ENCODE measurements at regions not wholly inside any gene's neighbourhood (a gene's known extent, or its start where the extent isn't known, plus 50 kb on each side); places are given as distances from the start of the nearest gene placed in this dataset.

- Histone ChIP-seq H3K4me3 (ENCODE audit: insufficient read depth, low read length, poor library complexity, severe bottlenecking) (peak overlapping the region; percentile 10), H3K79me2 (ENCODE audit: insufficient read depth, low read length) (no peaks in the 10 kb centered on the region), H3K4me2 (ENCODE audit: low read depth, low read length, poor library complexity, severe bottlenecking) (peak overlapping the region; percentile 45), H3K27me3 (ENCODE audit: low read length) (no peaks in the 10 kb centered on the region), H3K9ac (ENCODE audit: low read length) (peak overlapping the region; percentile 8; the same call in 1 of the 2 replicates), H3K36me3 (ENCODE audit: low read length) (no peaks in the 10 kb centered on the region), H4K20me1 (ENCODE audit: low read depth, low read length) (no peaks in the 10 kb centered on the region), H3F3A (ENCODE audit: insufficient read depth) (peaks cover 8% of the 10 kb centered on the region; the same call in 1 of the 2 replicates), H3K9me2 (replicated peaks; ENCODE audit: insufficient read depth, low read length) (no peaks in the 10 kb centered on the region), H3K9me3 (ENCODE audit: insufficient read depth, low read length) (no peaks in the 10 kb centered on the region), H3K27ac (ENCODE audit: low read depth, low read length) (peak overlapping the region; percentile 86), H2AFZ (ENCODE audit: low read depth, low read length, severe bottlenecking) (peak overlapping the region; percentile 21)
- TF ChIP-seq EZH2phosphoT487 (conservative IDR thresholded peaks at IDR 0.05; ENCODE audit: low read length): no peak
- TF ChIP-seq CTCF (IDR thresholded peaks at IDR 0.05; ENCODE audit: insufficient read depth, low read length, poor library complexity, severe bottlenecking): no peak
Observed at GRCh38 chr1:58391514-58391913, 155.0 kb downstream of the OMA1 start.

GRCh38 chr1:58391056-58391455, 155.5 kb downstream of the OMA1 start:
- H3K4me2 ChIP-seq (ENCODE audit: low read depth, low read length, poor library complexity, severe bottlenecking): peak overlapping the region; percentile 45
- H2AFZ ChIP-seq (ENCODE audit: low read depth, low read length, severe bottlenecking): no peak overlapping the region
- H3K79me2 ChIP-seq (ENCODE audit: insufficient read depth, low read length): no peaks in the 10 kb centered on the region
- no peaks in the 10 kb centered on the region for H3K27me3 ChIP-seq (ENCODE audit: low read length)
- H3K36me3 ChIP-seq (ENCODE audit: low read length): no peaks in the 10 kb centered on the region
- peaks cover 8% of the 10 kb centered on the region; the same call in 1 of the 2 replicates for H3F3A ChIP-seq (ENCODE audit: insufficient read depth)
- peak overlapping the region; percentile 8; the same call in 1 of the 2 replicates for H3K9ac ChIP-seq (ENCODE audit: low read length)
- peak overlapping the region; percentile 86 for H3K27ac ChIP-seq (ENCODE audit: low read depth, low read length)
- no peak for TF ChIP-seq CTCF (IDR thresholded peaks at IDR 0.05; ENCODE audit: insufficient read depth, low read length, poor library complexity, severe bottlenecking)
- TF ChIP-seq EZH2phosphoT487 (conservative IDR thresholded peaks at IDR 0.05; ENCODE audit: low read length): no peak
- no peaks in the 10 kb centered on the region for H3K9me3 ChIP-seq (ENCODE audit: insufficient read depth, low read length)
- H3K9me2 ChIP-seq (replicated peaks; ENCODE audit: insufficient read depth, low read length): no peaks in the 10 kb centered on the region
- H4K20me1 ChIP-seq (ENCODE audit: low read depth, low read length): no peaks in the 10 kb centered on the region
- no peak overlapping the region for H3K4me3 ChIP-seq (ENCODE audit: insufficient read depth, low read length, poor library complexity, severe bottlenecking)

GRCh38 chr1:58390091-58390490, 156.4 kb downstream of the OMA1 start:
- H3K9me2 ChIP-seq (replicated peaks; ENCODE audit: insufficient read depth, low read length): no peaks in the 10 kb centered on the region
- H4K20me1 ChIP-seq (ENCODE audit: low read depth, low read length): no peaks in the 10 kb centered on the region
- TF ChIP-seq EZH2phosphoT487 (conservative IDR thresholded peaks at IDR 0.05; ENCODE audit: low read length) (no peak), CTCF (IDR thresholded peaks at IDR 0.05; ENCODE audit: insufficient read depth, low read length, poor library complexity, severe bottlenecking) (no peak)
- no peaks in the 10 kb centered on the region for H3K79me2 ChIP-seq (ENCODE audit: insufficient read depth, low read length)
- H2AFZ ChIP-seq (ENCODE audit: low read depth, low read length, severe bottlenecking): no peak overlapping the region
- no peak overlapping the region for H3K27ac ChIP-seq (ENCODE audit: low read depth, low read length)
- no peaks in the 10 kb centered on the region for H3K36me3 ChIP-seq (ENCODE audit: low read length)
- no peak overlapping the region for H3K4me2 ChIP-seq (ENCODE audit: low read depth, low read length, poor library complexity, severe bottlenecking)
- H3F3A ChIP-seq (ENCODE audit: insufficient read depth): peaks cover 8% of the 10 kb centered on the region; the same call in 1 of the 2 replicates
- no peak overlapping the region for H3K9ac ChIP-seq (ENCODE audit: low read length)
- no peaks in the 10 kb centered on the region for H3K9me3 ChIP-seq (ENCODE audit: insufficient read depth, low read length)
- H3K4me3 ChIP-seq (ENCODE audit: insufficient read depth, low read length, poor library complexity, severe bottlenecking): no peak overlapping the region
- H3K27me3 ChIP-seq (ENCODE audit: low read length): no peaks in the 10 kb centered on the region
